DMS153 (cell line): ENCODE measurements at regions not wholly inside any gene's neighbourhood (a gene's known extent, or its start where the extent isn't known, plus 50 kb on each side); places are given as distances from the start of the nearest gene placed in this dataset.
"Not testable (repeated sequence)": the region's sequence is repeated elsewhere in the genome, so short reads cannot be mapped to it uniquely, and the experiment has no call there.

Experiments used
- DNase-seq: peaks from one replicate; lab custom pipeline; 2025; lab: John Stamatoyannopoulos, UW

GRCh38 chr7:114364151-114364550, 50.5 kb upstream of the FOXP2 start:
- no peak for DNase-seq

GRCh38 chr7:114363292-114363691, 51.3 kb upstream of the FOXP2 start:
- no peak for DNase-seq

- DNase-seq: no peak
Observed at GRCh38 chr7:114358911-114359310, 55.7 kb upstream of the FOXP2 start.

- no peak for DNase-seq
Observed at GRCh38 chr7:114356133-114356532, 58.5 kb upstream of the FOXP2 start.

GRCh38 chr7:114354306-114354705, 60.3 kb upstream of the FOXP2 start:
- DNase-seq: no peak

- no peak for DNase-seq
Observed at GRCh38 chr7:114345494-114345893, 69.1 kb upstream of the FOXP2 start.

- DNase-seq: no peak
Observed at GRCh38 chr7:114343949-114344708, 70.5 kb upstream of the FOXP2 start.

- no peak for DNase-seq
Observed at GRCh38 chr7:114342431-114343179, 72.0 kb upstream of the FOXP2 start.

GRCh38 chr7:114341648-114342047, 73.0 kb upstream of the FOXP2 start:
- no peak for DNase-seq

GRCh38 chr7:114334989-114335388, 79.6 kb upstream of the FOXP2 start:
- no peak for DNase-seq

GRCh38 chr7:114329458-114329857, 85.2 kb upstream of the FOXP2 start:
- DNase-seq: not testable (repeated sequence)

- no peak for DNase-seq
Observed at GRCh38 chr7:114317450-114318098, 97.0 kb upstream of the FOXP2 start.

- no peak for DNase-seq
Observed at GRCh38 chr7:114312649-114313048, 102.0 kb upstream of the FOXP2 start.

GRCh38 chr7:114310345-114311110, 104.1 kb upstream of the FOXP2 start:
- DNase-seq: no peak

GRCh38 chr7:114309729-114310128, 104.9 kb upstream of the FOXP2 start:
- no peak for DNase-seq

- no peak for DNase-seq
Observed at GRCh38 chr7:114303301-114303700, 111.3 kb upstream of the FOXP2 start.

- no peak for DNase-seq
Observed at GRCh38 chr7:114302858-114303257, 111.8 kb upstream of the FOXP2 start.

- DNase-seq: no peak
Observed at GRCh38 chr7:114298011-114298410, 116.6 kb upstream of the FOXP2 start.

GRCh38 chr7:114297121-114297520, 117.5 kb upstream of the FOXP2 start:
- no peak for DNase-seq

GRCh38 chr7:114295522-114295921, 119.1 kb upstream of the FOXP2 start:
- no peak for DNase-seq

GRCh38 chr7:114294036-114294435, 120.6 kb upstream of the FOXP2 start:
- DNase-seq: no peak
